Smooth muscle cell (in vitro differentiated cells): ENCODE measurements at regions not wholly inside any gene's neighbourhood (a gene's known extent, or its start where the extent isn't known, plus 50 kb on each side); places are given as distances from the start of the nearest gene placed in this dataset.
A peak's percentile ranks its signal among the peaks of the same experiment; 100 is the strongest.

Experiments
- DNase-seq: peaks from one replicate; lab custom pipeline; 2025; ENCODE audit not compliant: unreplicated experiment; lab: John Stamatoyannopoulos, UW
- H2AFZ ChIP-seq: fragments of 200-600 bp; sonication (generic); 2 replicates; pipeline ENCODE4 v1.6.0; 2016; ENCODE audit warnings: antibody characterized with exemption, low read depth, mild to moderate bottlenecking
- H3F3A ChIP-seq: fragments of 200-600 bp; sonication (generic); 2 replicates; pipeline ENCODE4 v1.6.0; 2017; ENCODE audit warnings: antibody characterized with exemption, low read depth
- H3K27ac ChIP-seq: fragments of 200-600 bp; sonication (generic); 2 replicates; pipeline ENCODE4 v1.5.1; 2016; ENCODE audit warnings: low read depth, mild to moderate bottlenecking
- H3K27me3 ChIP-seq: fragments of 200-600 bp; sonication (generic); 2 replicates; pipeline ENCODE4 v1.6.1; 2016; ENCODE audit warnings: low read depth, mild to moderate bottlenecking
- H3K36me3 ChIP-seq: fragments of 200-600 bp; sonication (generic); 2 replicates; pipeline ENCODE4 v1.5.1; 2016; ENCODE audit warnings: low read depth
- H3K4me1 ChIP-seq: fragments of 200-600 bp; sonication (generic); 2 replicates; pipeline ENCODE4 v1.5.1; 2016; ENCODE audit warnings: low read depth
- H3K4me2 ChIP-seq: fragments of 200-600 bp; sonication (generic); 2 replicates; pipeline ENCODE4 v1.6.0; 2016; ENCODE audit warnings: mild to moderate bottlenecking
- H3K4me3 ChIP-seq: fragments of 200-600 bp; sonication (generic); 2 replicates; pipeline ENCODE4 v1.5.1; 2016; ENCODE audit warnings: mild to moderate bottlenecking
- H3K79me2 ChIP-seq: fragments of 200-600 bp; sonication (generic); 2 replicates; pipeline ENCODE4 v1.6.0; 2016; ENCODE audit warnings: low read depth, mild to moderate bottlenecking
- H3K9ac ChIP-seq: fragments of 200-600 bp; sonication (generic); 2 replicates; pipeline ENCODE4 v1.6.0; 2016; ENCODE audit warnings: low read depth
- H3K9me3 ChIP-seq: fragments of 200-600 bp; sonication (generic); replicated peaks from 2 replicates; pipeline ENCODE4 v1.5.1; 2016; ENCODE audit warnings: low read depth
- H4K20me1 ChIP-seq: fragments of 200-600 bp; sonication (generic); 2 replicates; pipeline ENCODE4 v1.6.0; 2016; ENCODE audit warnings: low read depth
- CTCF ChIP-seq: fragments of 200-600 bp; sonication (generic); IDR thresholded peaks from 2 replicates; pipeline ENCODE4 v1.5.1; 2017; ENCODE audit warnings: borderline replicate concordance, mild to moderate bottlenecking, antibody characterized with exemption; ENCODE audit not compliant: insufficient read depth, poor library complexity, severe bottlenecking
- WGBS: methylation state at CpG from one replicate; pipeline ENCODE4 v1.1.7; 2016; ENCODE audit warnings: low lambda C conversion rate; 5-methylcytosine and 5-hydroxymethylcytosine counted together

- TF ChIP-seq CTCF, result no peak
- 94% methylated on average over 2 of the region's 2 CpGs for WGBS
- Histone ChIP-seq H3K79me2 (no peaks in the 10 kb centered on the region), H4K20me1 (no peaks in the 10 kb centered on the region), H3K4me2 (no peak overlapping the region), H3K36me3 (no peaks in the 10 kb centered on the region), H3F3A (no peaks in the 10 kb centered on the region), H3K27ac (no peak overlapping the region), H3K27me3 (no peaks in the 10 kb centered on the region), H3K4me3 (no peak overlapping the region), H3K9me3 (no peaks in the 10 kb centered on the region), H3K9ac (no peak overlapping the region), H3K4me1 (peaks cover 11% of the 10 kb centered on the region), H2AFZ (no peak overlapping the region)
- no peak for DNase-seq
Observed at GRCh38 chr7:136055266-136055665, 78.1 kb upstream of the MTPN start.

- 92% methylated on average over 6 of the region's 6 CpGs for WGBS
Observed at GRCh38 chr7:136053689-136054485, 76.7 kb upstream of the MTPN start.

GRCh38 chr7:136051203-136051928 lies 74.2 kb upstream of the MTPN start:
- Histone ChIP-seq H3K4me1 (no peaks in the 10 kb centered on the region), H3K4me2 (peak overlapping the region; percentile 66), H3K79me2 (no peaks in the 10 kb centered on the region), H3K9ac (no peak overlapping the region), H3K27ac (peak overlapping the region; percentile 1), H3K27me3 (no peaks in the 10 kb centered on the region), H3K36me3 (no peaks in the 10 kb centered on the region), H2AFZ (no peak overlapping the region), H3K4me3 (no peak overlapping the region), H3K9me3 (no peaks in the 10 kb centered on the region), H4K20me1 (no peaks in the 10 kb centered on the region), H3F3A (no peaks in the 10 kb centered on the region)
- TF ChIP-seq CTCF, result no peak
- no peak for DNase-seq
- WGBS, result 57% methylated on average over 6 of the region's 6 CpGs

More at GRCh38 chr7:136053689-136054485, 76.7 kb upstream of the MTPN start:
- no peak overlapping the region for H3K27ac ChIP-seq
- no peak overlapping the region for H3K9ac ChIP-seq
- no peaks in the 10 kb centered on the region for H3K9me3 ChIP-seq
- no peak overlapping the region for H3K4me3 ChIP-seq
- H3K4me1 ChIP-seq, result peaks cover 8% of the 10 kb centered on the region
- H3K4me2 ChIP-seq, result no peak overlapping the region
- H3K27me3 ChIP-seq, result no peaks in the 10 kb centered on the region
- no peaks in the 10 kb centered on the region for H4K20me1 ChIP-seq
- no peak for DNase-seq
- no peaks in the 10 kb centered on the region for H3F3A ChIP-seq
- TF ChIP-seq CTCF, result no peak
- no peaks in the 10 kb centered on the region for H3K36me3 ChIP-seq
- no peak overlapping the region for H2AFZ ChIP-seq
- H3K79me2 ChIP-seq, result no peaks in the 10 kb centered on the region

GRCh38 chr7:136050462-136050847 lies 73.3 kb upstream of the MTPN start:
- Histone ChIP-seq H3K9me3 (no peaks in the 10 kb centered on the region), H2AFZ (no peak overlapping the region), H4K20me1 (no peaks in the 10 kb centered on the region), H3K4me2 (peak overlapping the region; percentile 31), H3K4me1 (no peaks in the 10 kb centered on the region), H3K9ac (no peak overlapping the region), H3K79me2 (no peaks in the 10 kb centered on the region), H3F3A (no peaks in the 10 kb centered on the region), H3K27me3 (no peaks in the 10 kb centered on the region), H3K36me3 (no peaks in the 10 kb centered on the region), H3K27ac (peak overlapping the region; percentile 29), H3K4me3 (no peak overlapping the region)
- DNase-seq, result no peak
- TF ChIP-seq CTCF, result no peak
- 62% methylated on average over 7 of the region's 7 CpGs for WGBS
